ENCODE measurements at regions not wholly inside any gene's neighbourhood (a gene's known extent, or its start where the extent isn't known, plus 50 kb on each side); places are given as distances from the start of the nearest gene placed in this dataset.

GRCh38 chr12:23174917-23175316 is 549.9 kb downstream of the ETNK1 start:
- no peak overlapping the region for H3K4me2 ChIP-seq (ENCODE audit: low read length)

GRCh38 chr12:23185346-23185745 is 560.4 kb downstream of the ETNK1 start:
- Histone ChIP-seq H3K36me3 (ENCODE audit: control insufficient read depth, low read length) (no peaks in the 10 kb centered on the region), H3K27me3 (ENCODE audit: control insufficient read depth, low read length) (no peaks in the 10 kb centered on the region), H3K79me2 (ENCODE audit: control insufficient read depth, low read length) (no peaks in the 10 kb centered on the region), H3K27ac (ENCODE audit: low read depth, low read length) (no peak overlapping the region), H3K4me2 (ENCODE audit: low read length) (no peak overlapping the region), H3K4me1 (ENCODE audit: control insufficient read depth, low read length) (no peaks in the 10 kb centered on the region), H4K20me1 (ENCODE audit: control insufficient read depth, insufficient read depth, low read depth, low read length) (no peaks in the 10 kb centered on the region), H3K4me3 (ENCODE audit: low read length) (no peak overlapping the region), H3K9me2 (replicated peaks; ENCODE audit: control insufficient read depth, low read length) (no peaks in the 10 kb centered on the region), H3K9me3 (ENCODE audit: control insufficient read depth, insufficient read depth, low read length) (no peaks in the 10 kb centered on the region), H3F3A (ENCODE audit: control insufficient read depth, insufficient read depth) (no peaks in the 10 kb centered on the region)
- no peak for TF ChIP-seq EZH2phosphoT487 (IDR thresholded peaks at IDR 0.05; ENCODE audit: borderline replicate concordance, low read length)
- no peak for TF ChIP-seq CTCF (IDR thresholded peaks at IDR 0.05; ENCODE audit: low read depth, low read length, poor library complexity, severe bottlenecking)

More at GRCh38 chr12:23174917-23175316, 549.9 kb downstream of the ETNK1 start:
- H3F3A ChIP-seq (ENCODE audit: control insufficient read depth, insufficient read depth) = no peaks in the 10 kb centered on the region
- no peaks in the 10 kb centered on the region for H3K79me2 ChIP-seq (ENCODE audit: control insufficient read depth, low read length)
- no peak overlapping the region for H3K4me3 ChIP-seq (ENCODE audit: low read length)
- no peaks in the 10 kb centered on the region for H3K9me3 ChIP-seq (ENCODE audit: control insufficient read depth, insufficient read depth, low read length)
- no peaks in the 10 kb centered on the region for H3K36me3 ChIP-seq (ENCODE audit: control insufficient read depth, low read length)
- H3K27me3 ChIP-seq (ENCODE audit: control insufficient read depth, low read length) = no peaks in the 10 kb centered on the region
- no peak overlapping the region for H3K27ac ChIP-seq (ENCODE audit: low read depth, low read length)
- no peaks in the 10 kb centered on the region for H4K20me1 ChIP-seq (ENCODE audit: control insufficient read depth, insufficient read depth, low read depth, low read length)
- H3K9me2 ChIP-seq (replicated peaks; ENCODE audit: control insufficient read depth, low read length) = no peaks in the 10 kb centered on the region
- TF ChIP-seq EZH2phosphoT487 (IDR thresholded peaks at IDR 0.05; ENCODE audit: borderline replicate concordance, low read length) (no peak), CTCF (IDR thresholded peaks at IDR 0.05; ENCODE audit: low read depth, low read length, poor library complexity, severe bottlenecking) (no peak)
- H3K4me1 ChIP-seq (ENCODE audit: control insufficient read depth, low read length) = no peaks in the 10 kb centered on the region

GRCh38 chr12:23186950-23187349 is 562.0 kb downstream of the ETNK1 start:
- no peaks in the 10 kb centered on the region for H3K4me1 ChIP-seq (ENCODE audit: control insufficient read depth, low read length)
- no peaks in the 10 kb centered on the region for H3F3A ChIP-seq (ENCODE audit: control insufficient read depth, insufficient read depth)
- H3K79me2 ChIP-seq (ENCODE audit: control insufficient read depth, low read length) = no peaks in the 10 kb centered on the region
- no peaks in the 10 kb centered on the region for H3K9me2 ChIP-seq (replicated peaks; ENCODE audit: control insufficient read depth, low read length)
- no peaks in the 10 kb centered on the region for H3K9me3 ChIP-seq (ENCODE audit: control insufficient read depth, insufficient read depth, low read length)
- no peaks in the 10 kb centered on the region for H3K36me3 ChIP-seq (ENCODE audit: control insufficient read depth, low read length)
- no peak for TF ChIP-seq CTCF (IDR thresholded peaks at IDR 0.05; ENCODE audit: low read depth, low read length, poor library complexity, severe bottlenecking)
- no peak for TF ChIP-seq EZH2phosphoT487 (IDR thresholded peaks at IDR 0.05; ENCODE audit: borderline replicate concordance, low read length)
- no peak overlapping the region for H3K4me2 ChIP-seq (ENCODE audit: low read length)
- H3K27me3 ChIP-seq (ENCODE audit: control insufficient read depth, low read length) = no peaks in the 10 kb centered on the region
- H4K20me1 ChIP-seq (ENCODE audit: control insufficient read depth, insufficient read depth, low read depth, low read length) = no peaks in the 10 kb centered on the region
- H3K4me3 ChIP-seq (ENCODE audit: low read length) = no peak overlapping the region
- H3K27ac ChIP-seq (ENCODE audit: low read depth, low read length) = no peak overlapping the region

GRCh38 chr12:23193552-23193951 is 568.6 kb downstream of the ETNK1 start:
- no peak overlapping the region for H3K4me3 ChIP-seq (ENCODE audit: low read length)
- H4K20me1 ChIP-seq (ENCODE audit: control insufficient read depth, insufficient read depth, low read depth, low read length) = no peaks in the 10 kb centered on the region
- no peaks in the 10 kb centered on the region for H3K4me1 ChIP-seq (ENCODE audit: control insufficient read depth, low read length)
- TF ChIP-seq CTCF (IDR thresholded peaks at IDR 0.05; ENCODE audit: low read depth, low read length, poor library complexity, severe bottlenecking) (no peak), EZH2phosphoT487 (IDR thresholded peaks at IDR 0.05; ENCODE audit: borderline replicate concordance, low read length) (no peak)
- H3K79me2 ChIP-seq (ENCODE audit: control insufficient read depth, low read length) = no peaks in the 10 kb centered on the region
- no peaks in the 10 kb centered on the region for H3K9me3 ChIP-seq (ENCODE audit: control insufficient read depth, insufficient read depth, low read length)
- no peak overlapping the region for H3K27ac ChIP-seq (ENCODE audit: low read depth, low read length)
- H3K27me3 ChIP-seq (ENCODE audit: control insufficient read depth, low read length) = no peaks in the 10 kb centered on the region
- H3K9me2 ChIP-seq (replicated peaks; ENCODE audit: control insufficient read depth, low read length) = no peaks in the 10 kb centered on the region
- H3F3A ChIP-seq (ENCODE audit: control insufficient read depth, insufficient read depth) = no peaks in the 10 kb centered on the region
- H3K36me3 ChIP-seq (ENCODE audit: control insufficient read depth, low read length) = no peaks in the 10 kb centered on the region
- H3K4me2 ChIP-seq (ENCODE audit: low read length) = no peak overlapping the region
